Breast epithelium (tissue), 4 donors: ENCODE measurements at regions not wholly inside any gene's neighbourhood (a gene's known extent, or its start where the extent isn't known, plus 50 kb on each side); places are given as distances from the start of the nearest gene placed in this dataset.
"Not testable (repeated sequence)": the region's sequence is repeated elsewhere in the genome, so short reads cannot be mapped to it uniquely, and the experiment has no call there.

Experiments
- DNase-seq, 2 donors: peaks; one replicate each; pipeline ENCODE4 v3.0.0-alpha.2; 2019; ENCODE audit warnings: low spot score in 2 of 2
- H3K27ac ChIP-seq, 2 donors: fragments of 200-600 bp; sonication (generic) in 1 of 2; one replicate each; pipeline ENCODE4 v1.5.1; 2016 to 2019; ENCODE audit warnings: mild to moderate bottlenecking in 1 of 2
- H3K27me3 ChIP-seq, 2 donors: fragments of 200-600 bp; sonication (generic) in 1 of 2; one replicate each; pipeline versions ENCODE4 v1.5.1 to v1.6.0; 2017 to 2019; ENCODE audit warnings: control low read depth in 1 of 2, mild to moderate bottlenecking in 1 of 2
- H3K36me3 ChIP-seq: fragments of 200-600 bp; one replicate; pipeline ENCODE4 v1.5.1; 2019
- H3K4me1 ChIP-seq, 2 donors: fragments of 200-600 bp; sonication (generic); one replicate each; pipeline ENCODE4 v1.5.1; 2016 to 2019; ENCODE audit warnings: control low read depth in 1 of 2
- H3K4me3 ChIP-seq, 3 donors: fragments of 200-600 bp; sonication (generic); 1 replicate in 2 of 3; 2 replicates in 1 of 3; pipeline ENCODE4 v1.5.1; 2016 to 2019; ENCODE audit warnings: mild to moderate bottlenecking in 3 of 3, moderate library complexity in 2 of 3
- H3K9me3 ChIP-seq, 2 donors: fragments of 200-600 bp; sonication (generic) in 1 of 2; one replicate each; pipeline ENCODE4 v1.5.1; 2016 to 2019; ENCODE audit warnings: control low read depth in 1 of 2
- POLR2A ChIP-seq: fragments of 450-650 bp; IDR thresholded peaks from one replicate; pipeline ENCODE4 v1.6.1; 2016; ENCODE audit warnings: antibody characterized with exemption, mild to moderate bottlenecking, moderate library complexity
- POLR2AphosphoS5 ChIP-seq, 3 donors: sonication (generic); formaldehyde crosslinking; IDR thresholded peaks; one replicate each; pipeline ENCODE4 v1.6.1; 2017; ENCODE audit warnings: antibody characterized with exemption in 3 of 3
- intact Hi-C: fragments of 100-400 bp; cut with DNase I; formaldehyde crosslinking; loops from one replicate; pipeline ENCODE4 v1.15.1; 2023; ENCODE audit warnings: low total_unique reads
- TF ChIP-seq, protein P1 (sequence below), 3 donors: fragments of 450-650 bp; IDR thresholded peaks; one replicate each; pipeline ENCODE4 v1.5.1; 2016 to 2017; ENCODE audit warnings: antibody characterized with exemption in 3 of 3, mild to moderate bottlenecking in 3 of 3, moderate library complexity in 3 of 3

DNA sequence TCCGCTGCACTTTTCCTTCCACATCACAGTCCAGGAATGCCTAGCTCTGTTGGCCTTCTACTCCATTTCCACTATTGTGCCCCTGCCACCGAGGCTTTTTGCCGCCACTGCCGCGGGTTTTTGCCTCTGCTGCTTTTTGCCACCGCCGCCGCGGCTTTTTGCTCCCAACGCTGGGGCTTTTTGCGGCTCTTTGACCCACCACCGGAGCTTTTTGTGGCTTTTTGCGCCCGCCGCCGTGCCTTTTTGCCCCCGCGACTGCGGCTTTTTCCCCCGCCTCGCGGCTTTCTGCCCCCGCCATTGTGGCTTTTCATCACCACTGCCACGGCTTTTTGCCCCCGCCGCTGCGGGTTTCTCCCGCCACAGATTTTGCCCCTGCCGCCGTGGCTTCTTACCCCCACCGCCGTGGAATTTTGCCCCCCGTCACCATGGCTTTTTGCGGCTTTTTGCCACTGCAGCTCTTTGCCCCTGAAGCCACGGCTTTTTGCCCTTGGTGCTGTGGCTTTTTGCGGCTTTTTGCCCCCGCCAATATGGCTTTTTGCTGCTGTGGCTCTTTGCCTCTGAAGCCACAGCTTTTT is 2798.7 kb upstream of the TEKT4 start:
- Histone ChIP-seq H3K9me3 (peaks cover 11 to 21% of the 10 kb centered on the region in 2 donors), H3K4me1 (no peaks in the 10 kb centered on the region), H3K27ac (no peak overlapping the region), H3K36me3 (no peaks in the 10 kb centered on the region), H3K4me3 (no peak overlapping the region), H3K27me3 (no peaks in the 10 kb centered on the region)
- no peak for DNase-seq
- TF ChIP-seq POLR2AphosphoS5 (IDR thresholded peaks at IDR 0.05): no peak
- TF ChIP-seq POLR2A: no peak
- TF ChIP-seq, protein P1, sequence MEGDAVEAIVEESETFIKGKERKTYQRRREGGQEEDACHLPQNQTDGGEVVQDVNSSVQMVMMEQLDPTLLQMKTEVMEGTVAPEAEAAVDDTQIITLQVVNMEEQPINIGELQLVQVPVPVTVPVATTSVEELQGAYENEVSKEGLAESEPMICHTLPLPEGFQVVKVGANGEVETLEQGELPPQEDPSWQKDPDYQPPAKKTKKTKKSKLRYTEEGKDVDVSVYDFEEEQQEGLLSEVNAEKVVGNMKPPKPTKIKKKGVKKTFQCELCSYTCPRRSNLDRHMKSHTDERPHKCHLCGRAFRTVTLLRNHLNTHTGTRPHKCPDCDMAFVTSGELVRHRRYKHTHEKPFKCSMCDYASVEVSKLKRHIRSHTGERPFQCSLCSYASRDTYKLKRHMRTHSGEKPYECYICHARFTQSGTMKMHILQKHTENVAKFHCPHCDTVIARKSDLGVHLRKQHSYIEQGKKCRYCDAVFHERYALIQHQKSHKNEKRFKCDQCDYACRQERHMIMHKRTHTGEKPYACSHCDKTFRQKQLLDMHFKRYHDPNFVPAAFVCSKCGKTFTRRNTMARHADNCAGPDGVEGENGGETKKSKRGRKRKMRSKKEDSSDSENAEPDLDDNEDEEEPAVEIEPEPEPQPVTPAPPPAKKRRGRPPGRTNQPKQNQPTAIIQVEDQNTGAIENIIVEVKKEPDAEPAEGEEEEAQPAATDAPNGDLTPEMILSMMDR (IDR thresholded peaks at IDR 0.05): no peak
- intact Hi-C loops: no loop called here

DNA sequence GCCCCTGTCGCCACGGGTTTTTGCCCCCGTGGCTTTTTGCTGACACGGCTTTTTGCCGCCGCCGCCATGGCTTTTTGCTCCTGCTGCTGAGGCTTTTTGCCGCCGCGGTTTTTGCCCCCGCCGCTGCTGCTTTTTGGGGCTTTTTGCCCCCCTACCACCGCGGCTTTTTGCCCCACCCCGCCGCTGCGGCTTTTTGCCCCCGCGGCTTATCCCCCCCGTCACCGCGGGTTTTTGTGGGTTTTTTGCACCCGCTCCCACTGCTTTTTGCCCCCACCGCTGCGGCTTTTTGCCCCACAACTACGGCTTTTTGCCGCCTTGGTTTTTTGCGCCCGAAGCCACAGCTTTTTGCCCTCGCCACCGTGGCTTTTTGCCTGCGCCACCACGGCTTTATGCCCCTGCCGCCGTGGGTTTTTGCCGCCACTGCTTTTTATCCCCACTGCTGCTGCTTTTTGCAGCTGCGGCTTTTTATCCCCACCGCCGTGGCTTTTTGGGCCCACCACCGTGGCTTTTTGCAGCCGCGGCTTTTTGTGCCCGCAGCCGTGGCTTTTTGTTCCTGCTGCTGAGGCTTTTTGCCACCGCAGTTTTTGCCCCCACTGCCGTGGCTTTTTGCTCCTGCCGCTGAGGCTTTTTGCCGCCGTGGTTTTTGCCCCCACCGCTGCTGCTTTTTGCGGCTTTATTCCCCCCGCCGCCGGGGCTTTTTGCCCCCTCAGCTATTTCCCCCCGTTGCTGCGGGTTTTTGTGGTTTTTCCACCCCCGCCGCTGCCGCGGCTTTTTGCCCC is 2798.0 kb upstream of the TEKT4 start:
- no peaks in the 10 kb centered on the region for H3K4me1 ChIP-seq
- TF ChIP-seq POLR2AphosphoS5 (IDR thresholded peaks at IDR 0.05) (no peak), POLR2A (no peak)
- TF ChIP-seq, protein P1 (IDR thresholded peaks at IDR 0.05): no peak
- intact Hi-C loops: no loop called here
- H3K27ac ChIP-seq: no peak overlapping the region
- H3K4me3 ChIP-seq: no peak overlapping the region
- H3K9me3 ChIP-seq: peaks cover 11 to 21% of the 10 kb centered on the region in 2 donors
- no peaks in the 10 kb centered on the region for H3K27me3 ChIP-seq
- peak in 1 of 2 donors; percentile 47 for DNase-seq
- H3K36me3 ChIP-seq: no peaks in the 10 kb centered on the region

DNA sequence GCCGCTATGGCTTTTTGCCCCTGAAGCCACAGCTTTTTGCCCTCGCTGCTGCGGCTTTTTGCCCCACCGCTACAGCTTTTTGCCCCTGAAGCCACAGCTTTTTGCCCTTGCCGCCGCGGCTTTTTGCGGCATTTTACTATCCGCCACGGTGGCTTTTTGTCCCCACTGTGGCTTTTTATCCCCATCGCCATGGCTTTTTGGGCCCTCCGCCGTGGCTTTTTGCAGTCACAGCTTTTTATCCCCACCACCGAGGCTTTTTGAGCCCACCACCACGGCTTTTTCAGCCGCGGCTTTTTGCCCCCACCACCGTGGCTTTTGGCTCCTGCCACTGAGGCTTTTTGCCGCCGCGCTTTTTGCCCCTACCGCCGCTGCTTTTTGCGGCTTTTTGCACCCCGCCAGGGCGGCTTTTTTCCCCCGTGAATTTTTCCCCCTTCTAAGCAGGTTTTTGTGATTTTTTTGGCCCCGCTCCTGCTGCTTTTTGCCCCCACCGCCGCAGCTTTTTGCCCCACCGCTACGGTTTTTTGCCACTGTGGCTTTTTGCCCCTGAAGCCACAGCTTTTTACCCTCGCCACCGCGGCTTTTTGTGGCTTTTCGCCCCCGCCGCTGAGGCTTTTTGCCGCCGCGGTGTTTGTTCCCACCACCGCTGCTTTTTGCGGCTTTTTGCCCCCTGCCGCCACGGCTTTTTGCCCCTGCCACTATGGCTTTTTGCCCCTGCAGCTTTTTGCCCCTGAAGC is 2797.2 kb upstream of the TEKT4 start:
- no peak for DNase-seq
- peaks cover 11 to 21% of the 10 kb centered on the region in 2 donors for H3K9me3 ChIP-seq
- intact Hi-C loops: no loop called here
- no peaks in the 10 kb centered on the region for H3K4me1 ChIP-seq
- H3K27ac ChIP-seq: no peak overlapping the region
- no peak overlapping the region for H3K4me3 ChIP-seq
- H3K36me3 ChIP-seq: no peaks in the 10 kb centered on the region
- H3K27me3 ChIP-seq: no peaks in the 10 kb centered on the region
- TF ChIP-seq, protein P1 (IDR thresholded peaks at IDR 0.05): no peak
- TF ChIP-seq POLR2AphosphoS5 (IDR thresholded peaks at IDR 0.05) (no peak), POLR2A (no peak)

DNA sequence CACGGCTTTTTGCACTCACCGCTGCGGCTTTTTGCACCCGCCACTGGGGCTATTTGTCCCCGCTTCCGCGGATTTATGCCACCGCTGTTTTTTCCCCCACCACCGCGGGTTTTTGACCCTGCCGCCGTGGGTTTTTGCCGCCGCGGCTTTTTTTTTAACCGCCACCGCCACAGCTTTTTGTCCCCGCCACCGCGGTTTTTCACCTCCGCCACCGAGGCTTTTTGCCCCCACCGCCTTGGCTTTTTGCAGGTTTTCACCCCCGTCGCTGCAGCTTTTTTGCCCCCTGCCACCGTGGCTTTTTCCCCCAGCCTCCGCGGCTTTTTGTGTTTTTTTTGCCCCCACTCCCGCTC is 2796.7 kb upstream of the TEKT4 start:
- peaks cover 11 to 21% of the 10 kb centered on the region in 2 donors for H3K9me3 ChIP-seq
- no peak overlapping the region for H3K4me3 ChIP-seq
- TF ChIP-seq, protein P1 (IDR thresholded peaks at IDR 0.05): no peak
- TF ChIP-seq POLR2AphosphoS5 (IDR thresholded peaks at IDR 0.05): no peak
- no peak for TF ChIP-seq POLR2A
- no peak overlapping the region for H3K27ac ChIP-seq
- intact Hi-C loops: no loop called here
- H3K36me3 ChIP-seq: no peaks in the 10 kb centered on the region
- H3K4me1 ChIP-seq: no peaks in the 10 kb centered on the region
- H3K27me3 ChIP-seq: no peaks in the 10 kb centered on the region
- DNase-seq: peak in 1 of 2 donors; percentile 50

DNA sequence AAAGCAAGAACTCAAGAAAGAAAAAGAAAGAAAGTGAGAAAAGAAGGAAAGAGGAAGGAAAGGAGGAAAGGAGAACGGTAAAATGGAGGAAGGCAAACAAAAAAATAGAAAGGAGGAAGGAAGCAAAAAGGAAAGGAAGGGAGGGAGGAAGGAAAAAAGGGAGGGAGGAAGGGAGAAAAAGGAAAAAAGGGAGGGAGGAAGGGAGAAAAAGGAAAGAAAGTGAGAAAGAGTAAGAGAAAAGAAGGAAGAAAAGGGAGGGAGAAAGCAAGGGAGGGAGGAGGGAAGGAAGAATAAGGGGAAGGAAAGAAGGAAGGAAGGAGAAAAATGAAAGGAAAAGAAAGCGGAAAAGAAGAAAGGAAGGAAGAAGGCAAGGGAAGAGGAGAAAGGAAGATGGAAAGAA is 2795.9 kb upstream of the TEKT4 start:
- H3K4me1 ChIP-seq, H3K4me3 ChIP-seq, intact Hi-C loops, H3K27ac ChIP-seq, H3K27me3 ChIP-seq, H3K36me3 ChIP-seq, DNase-seq: not testable (repeated sequence)
- H3K9me3 ChIP-seq: peaks cover 11 to 21% of the 10 kb centered on the region in 2 donors
